ENCODE measurements at regions not wholly inside any gene's neighbourhood (a gene's known extent, or its start where the extent isn't known, plus 50 kb on each side); places are given as distances from the start of the nearest gene placed in this dataset.

DNA sequence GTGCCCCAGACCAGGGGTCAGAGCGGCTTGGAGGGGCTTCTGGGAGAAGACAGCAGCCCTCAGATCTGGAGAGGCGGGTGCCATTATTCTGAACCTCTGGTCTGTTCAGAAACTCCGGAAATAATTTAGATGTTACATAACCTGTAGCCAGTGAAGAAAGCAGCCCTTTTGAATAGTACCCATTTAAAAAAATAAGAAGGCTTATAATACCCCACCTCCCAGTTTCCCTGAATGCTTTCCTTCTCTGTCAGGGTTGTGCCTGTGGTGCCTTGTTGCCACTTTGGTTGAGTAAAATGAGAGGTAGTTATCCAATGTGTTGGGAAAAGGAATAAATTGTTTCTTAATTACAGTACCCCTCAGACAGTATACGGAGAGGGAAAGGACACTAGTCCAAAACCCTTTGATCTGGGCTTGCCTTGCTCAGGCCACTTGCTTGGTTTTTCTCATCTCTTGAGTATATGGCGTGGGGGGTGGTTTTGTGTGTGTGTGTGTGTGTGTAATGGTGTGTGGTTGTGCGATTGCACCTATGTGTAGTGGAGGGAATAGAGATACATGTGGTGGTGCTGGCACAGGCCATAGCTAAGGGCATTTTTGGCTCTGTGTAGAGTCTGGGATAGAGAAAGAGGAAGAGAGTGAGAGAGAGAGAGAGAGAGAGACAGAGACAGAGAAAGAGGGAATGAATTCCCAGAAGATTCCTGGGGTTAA is 59.1 kb upstream of the TLR4 start:
- Histone ChIP-seq H3K56ac (replicated peaks; ENCODE audit: insufficient read length, low read depth, low read length) (no peak overlapping the region), H3K4me1 (replicated peaks in 1 of 4; ENCODE audit: control insufficient read depth in 3 of 4, insufficient read depth in 4 of 4, low read length in 3 of 4) (no peaks in the 10 kb centered on the region), H3K23me2 (ENCODE audit: low read depth, low read length) (no peaks in the 10 kb centered on the region; the same call in 1 of the 2 replicates), H4K5ac (ENCODE audit: insufficient read length, low read depth, low read length) (no peak overlapping the region), H2BK20ac (ENCODE audit: low read length) (no peak overlapping the region), H2AK5ac (ENCODE audit: low read depth, low read length) (no peak overlapping the region), H3K18ac (ENCODE audit: extremely low read depth, low read length) (no peak overlapping the region; the same call in 1 of the 2 replicates), H2BK15ac (ENCODE audit: low read length) (no peak overlapping the region), H3K79me1 (ENCODE audit: low read depth, low read length) (no peaks in the 10 kb centered on the region), H3K9ac (replicated peaks in 1 of 4; ENCODE audit: extremely low read depth in 1 of 4, low read depth in 3 of 4, low read length in 3 of 4) (no peak overlapping the region), H2BK12ac (ENCODE audit: low read depth, low read length) (no peak overlapping the region), H3K36me3 (ENCODE audit: control insufficient read depth in 2 of 4, insufficient read depth in 4 of 4, low read length in 3 of 4) (no peaks in the 10 kb centered on the region), H3K27me3 (replicated peaks in 1 of 4; ENCODE audit: control insufficient read depth in 3 of 4, extremely low read depth in 1 of 4, insufficient read depth in 3 of 4, low read length in 3 of 4) (no peaks in the 10 kb centered on the region), H3K9me3 (ENCODE audit: insufficient read depth in 2 of 2, low read depth in 1 of 2, low read length in 1 of 2) (no peaks in the 10 kb centered on the region), H3K4me3 (ENCODE audit: extremely low read depth in 1 of 4, insufficient read depth in 2 of 4, low read depth in 3 of 4, low read length in 4 of 4) (no peak overlapping the region), H2BK120ac (replicated peaks; ENCODE audit: low read depth, low read length) (no peak overlapping the region), H3K23ac (ENCODE audit: insufficient read length) (no peak overlapping the region), H4K91ac (replicated peaks; ENCODE audit: insufficient read length, low read length) (no peak overlapping the region), H4K20me1 (replicated peaks in 1 of 2; ENCODE audit: control insufficient read depth in 1 of 2, insufficient read depth in 2 of 2, low read length in 2 of 2) (no peaks in the 10 kb centered on the region), H2AFZ (ENCODE audit: low read length) (0 out of 2 replicates have a peak overlapping the region, but pooled peaks have one; percentile 28), H3K14ac (ENCODE audit: insufficient read length) (no peak overlapping the region), H3K27ac (ENCODE audit: low read depth, low read length) (no peak overlapping the region), H3K79me2 (ENCODE audit: control insufficient read depth in 1 of 2, insufficient read depth in 2 of 2, low read length in 2 of 2) (no peaks in the 10 kb centered on the region), H4K8ac (ENCODE audit: extremely low read depth, insufficient read depth, low read length) (no peak overlapping the region), H2BK5ac (ENCODE audit: low read depth, low read length) (no peak overlapping the region), H3K4me2 (ENCODE audit: insufficient read depth in 1 of 2, low read depth in 2 of 2, low read length in 2 of 2) (no peak overlapping the region), H3K4ac (replicated peaks; ENCODE audit: insufficient read length, low read depth, low read length) (no peak overlapping the region)
- ChIA-PET POLR2A (ENCODE audit: partially characterized antibody) (no interaction called here), CTCF (ENCODE audit: partially characterized antibody) (interaction anchor here (0.6 to 4.0 kb wide), 8 partner anchors 9 to 1917 kb away, joined by 3 to 12 read pairs (median 4); no protein-coding TSS in a partner anchor)
- DNase-seq (ENCODE audit: low read depth in 1 of 2, low spot score in 2 of 2) (no peak), FAIRE-seq (no peak)
- TF ChIP-seq, protein P1, sequence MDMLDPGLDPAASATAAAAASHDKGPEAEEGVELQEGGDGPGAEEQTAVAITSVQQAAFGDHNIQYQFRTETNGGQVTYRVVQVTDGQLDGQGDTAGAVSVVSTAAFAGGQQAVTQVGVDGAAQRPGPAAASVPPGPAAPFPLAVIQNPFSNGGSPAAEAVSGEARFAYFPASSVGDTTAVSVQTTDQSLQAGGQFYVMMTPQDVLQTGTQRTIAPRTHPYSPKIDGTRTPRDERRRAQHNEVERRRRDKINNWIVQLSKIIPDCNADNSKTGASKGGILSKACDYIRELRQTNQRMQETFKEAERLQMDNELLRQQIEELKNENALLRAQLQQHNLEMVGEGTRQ (IDR thresholded peaks at IDR 0.05; ENCODE audit: low read length) = no peak
- TF ChIP-seq NRF1 (IDR thresholded peaks at IDR 0.05; ENCODE audit: low read depth, low read length) (no peak), GTF2F1 (IDR thresholded peaks at IDR 0.05; ENCODE audit: borderline replicate concordance, low read depth, low read length) (no peak), EP300 (IDR thresholded peaks at IDR 0.05; ENCODE audit: borderline replicate concordance in 1 of 2, low read depth in 2 of 2, low read length in 2 of 2) (no peak), CHD1 (IDR thresholded peaks at IDR 0.05; ENCODE audit: low read depth, low read length) (no peak), CREB1 (IDR thresholded peaks at IDR 0.05) (no peak), TAF7 (optimal IDR thresholded peaks at IDR 0.05; ENCODE audit: borderline replicate concordance, low read depth, low read length) (no peak), CBX5 (IDR thresholded peaks at IDR 0.05; ENCODE audit: low read depth, low read length) (no peak), KDM1A (IDR thresholded peaks at IDR 0.05; ENCODE audit: borderline replicate concordance, low read length) (no peak), RAD21 (IDR thresholded peaks at IDR 0.05 in 1 of 2, conservative IDR thresholded peaks at IDR 0.05 in 1 of 2; ENCODE audit: low read depth in 2 of 2, low read length in 2 of 2) (no peak)
- TF ChIP-seq, protein P2, sequence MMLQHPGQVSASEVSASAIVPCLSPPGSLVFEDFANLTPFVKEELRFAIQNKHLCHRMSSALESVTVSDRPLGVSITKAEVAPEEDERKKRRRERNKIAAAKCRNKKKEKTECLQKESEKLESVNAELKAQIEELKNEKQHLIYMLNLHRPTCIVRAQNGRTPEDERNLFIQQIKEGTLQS (IDR thresholded peaks at IDR 0.05; ENCODE audit: insufficient read depth, low read depth, low read length) = no peak
- WGBS, 2 experiments (ENCODE audit: extremely low coverage in 1 of 2, insufficient coverage in 1 of 2, insufficient read length in 1 of 2, insufficient replicate concordance in 2 of 2, low coverage in 1 of 2, low lambda C conversion rate in 2 of 2, missing lambda C conversion rate in 1 of 2) = 54% methylated on average over 6 of the region's 6 CpGs; no CpG with 5 or more reads in 1 of the 2 experiments
